Keratinocyte (primary cell): ENCODE measurements at regions not wholly inside any gene's neighbourhood (a gene's known extent, or its start where the extent isn't known, plus 50 kb on each side); places are given as distances from the start of the nearest gene placed in this dataset.
A peak's percentile ranks its signal among the peaks of the same experiment; 100 is the strongest.

Source experiments
- DNase-seq: peaks from one replicate; pipeline ENCODE4 v3.0.0-alpha.2; 2011; ENCODE audit warnings: low read depth, missing footprints, low spot score
- FAIRE-seq: peaks from 2 replicates; lab custom pipeline; 2011; peaks lifted over from hg19 to GRCh38; lab: Jason Lieb, UNC
- H2AFZ ChIP-seq: 2 replicates; pipeline ENCODE4 v1.6.0; 2012; ENCODE audit warnings: low read length, control low read depth, inconsistent platforms; ENCODE audit not compliant: control insufficient read depth
- H3K27ac ChIP-seq: 2 replicates; pipeline ENCODE4 v1.5.1; 2011; ENCODE audit warnings: low read length; ENCODE audit not compliant: control insufficient read depth, insufficient read depth
- H3K27me3 ChIP-seq: 3 replicates; pipeline ENCODE4 v1.6.0; 2011; ENCODE audit warnings: low read length; ENCODE audit not compliant: control insufficient read depth, insufficient read depth; ENCODE audit errors: extremely low read depth
- H3K36me3 ChIP-seq, 2 experiments: 2 replicates in 1 of 2; 3 replicates in 1 of 2; pipeline ENCODE4 v1.5.1; 2011; ENCODE audit warnings: low read length in 2 of 2, mild to moderate bottlenecking in 1 of 2; ENCODE audit not compliant: control insufficient read depth in 2 of 2, insufficient read depth in 2 of 2; ENCODE audit errors: extremely low read depth in 1 of 2
- H3K4me1 ChIP-seq: 3 replicates; pipeline ENCODE4 v1.5.1; 2011; ENCODE audit warnings: low read length; ENCODE audit not compliant: control insufficient read depth, insufficient read depth; ENCODE audit errors: extremely low read depth
- H3K4me2 ChIP-seq: 3 replicates; pipeline ENCODE4 v1.6.0; 2011; ENCODE audit warnings: low read depth, low read length; ENCODE audit not compliant: control insufficient read depth, insufficient read depth; ENCODE audit errors: extremely low read depth
- H3K4me3 ChIP-seq, 3 experiments: fragments of 200-600 bp in 1 of 3; sonication (generic) in 1 of 3; 2 replicates in 2 of 3; 3 replicates in 1 of 3; pipeline ENCODE4 v1.5.1; 2011 to 2016; ENCODE audit warnings: low read length in 3 of 3, mild to moderate bottlenecking in 3 of 3, control low read depth in 2 of 3, inconsistent platforms in 1 of 3, low read depth in 1 of 3, mixed read lengths in 1 of 3, mixed run types in 1 of 3, moderate library complexity in 1 of 3; ENCODE audit not compliant: control insufficient read depth in 2 of 3, insufficient read depth in 2 of 3; ENCODE audit errors: extremely low read depth in 1 of 3
- H3K79me2 ChIP-seq: 2 replicates; pipeline ENCODE4 v1.6.0; 2012; ENCODE audit warnings: low read length; ENCODE audit not compliant: control insufficient read depth, insufficient read depth
- H3K9ac ChIP-seq: 3 replicates; pipeline ENCODE4 v1.6.0; 2011; ENCODE audit warnings: low read length; ENCODE audit not compliant: control insufficient read depth, insufficient read depth; ENCODE audit errors: extremely low read depth
- H3K9me1 ChIP-seq: 3 replicates; pipeline ENCODE4 v1.6.0; 2011; ENCODE audit warnings: low read length; ENCODE audit not compliant: control insufficient read depth, insufficient read depth; ENCODE audit errors: extremely low read depth
- H3K9me3 ChIP-seq: 2 replicates; pipeline ENCODE4 v1.5.1; 2012; ENCODE audit warnings: low read depth, low read length; ENCODE audit not compliant: control insufficient read depth
- H4K20me1 ChIP-seq: 3 replicates; pipeline ENCODE4 v1.6.0; 2011; ENCODE audit warnings: low read length; ENCODE audit not compliant: control insufficient read depth, insufficient read depth; ENCODE audit errors: extremely low read depth
- CTCF ChIP-seq, 3 experiments: IDR thresholded peaks in 1 of 3; conservative IDR thresholded peaks in 1 of 3; optimal IDR thresholded peaks in 1 of 3; 2 replicates in 2 of 3; 3 replicates in 1 of 3; pipeline versions ENCODE3 to v1.5.1; 2011; ENCODE audit warnings: low read length in 3 of 3, mild to moderate bottlenecking in 3 of 3, moderate library complexity in 2 of 3, control low read depth in 1 of 3, inconsistent platforms in 1 of 3; ENCODE audit not compliant: insufficient read depth in 2 of 3; ENCODE audit errors: extremely low read depth in 1 of 3
- EZH2 ChIP-seq: IDR thresholded peaks from one replicate; pipeline ENCODE4 v1.6.1; 2012; ENCODE audit warnings: inconsistent platforms, mild to moderate bottlenecking, low read length, moderate library complexity
- dilution Hi-C: fragments of 300-500 bp; cut with MboI; formaldehyde crosslinking; loops from one replicate; pipeline ENCODE4 v1.7.0; 2020; ENCODE audit warnings: low sequenced_read_pairs; ENCODE audit not compliant: extremely low pct_ligation_motif_present

GRCh38 chr12:64983771-64984278, 137.3 kb downstream of the WIF1 start:
- Histone ChIP-seq H3K4me1 (peaks cover 9% of the 10 kb centered on the region), H3K9me1 (no peaks in the 10 kb centered on the region), H3K27me3 (no peaks in the 10 kb centered on the region), H2AFZ (peak overlapping the region; percentile 48), H3K79me2 (no peaks in the 10 kb centered on the region), H3K4me3 (no peak overlapping the region), H3K9ac (no peak overlapping the region), H3K9me3 (peaks cover 5% of the 10 kb centered on the region), H3K36me3 (no peaks in the 10 kb centered on the region), H4K20me1 (no peaks in the 10 kb centered on the region), H3K27ac (peak overlapping the region; percentile 6), H3K4me2 (peak overlapping the region; percentile 56)
- dilution Hi-C loops, result no loop called here
- FAIRE-seq (peak; percentile 80), DNase-seq (no peak)
- TF ChIP-seq EZH2, result no peak
- TF ChIP-seq CTCF (optimal IDR thresholded peaks at IDR 0.05 in 1 of 3, IDR thresholded peaks at IDR 0.05 in 1 of 3, conservative IDR thresholded peaks at IDR 0.05 in 1 of 3; ENCODE audit: extremely low read depth in 1 of 3, insufficient read depth in 2 of 3, low read length in 3 of 3), result no peak

- no peak for DNase-seq
These were observed 129.9 kb downstream of the WIF1 start for GRCh38 chr12:64991121-64991611.

More at GRCh38 chr12:64991121-64991611, 129.9 kb downstream of the WIF1 start:
- no peak overlapping the region for H3K27ac ChIP-seq
- dilution Hi-C loops, result no loop called here
- no peak overlapping the region for H2AFZ ChIP-seq
- FAIRE-seq, result peak; percentile 97
- H4K20me1 ChIP-seq, result no peaks in the 10 kb centered on the region
- peaks cover 28% of the 10 kb centered on the region for H3K4me1 ChIP-seq
- no peak for TF ChIP-seq CTCF (optimal IDR thresholded peaks at IDR 0.05 in 1 of 3, IDR thresholded peaks at IDR 0.05 in 1 of 3, conservative IDR thresholded peaks at IDR 0.05 in 1 of 3; ENCODE audit: extremely low read depth in 1 of 3, insufficient read depth in 2 of 3, low read length in 3 of 3)
- TF ChIP-seq EZH2, result no peak
- H3K4me2 ChIP-seq, result no peak overlapping the region
- H3K79me2 ChIP-seq, result no peaks in the 10 kb centered on the region
- no peak overlapping the region for H3K4me3 ChIP-seq
- H3K9me1 ChIP-seq, result no peaks in the 10 kb centered on the region
- no peaks in the 10 kb centered on the region for H3K9me3 ChIP-seq
- no peaks in the 10 kb centered on the region for H3K36me3 ChIP-seq
- no peak overlapping the region for H3K9ac ChIP-seq
- H3K27me3 ChIP-seq, result no peaks in the 10 kb centered on the region
